ENCODE measurements at regions not wholly inside any gene's neighbourhood (a gene's known extent, or its start where the extent isn't known, plus 50 kb on each side); places are given as distances from the start of the nearest gene placed in this dataset.

DNA sequence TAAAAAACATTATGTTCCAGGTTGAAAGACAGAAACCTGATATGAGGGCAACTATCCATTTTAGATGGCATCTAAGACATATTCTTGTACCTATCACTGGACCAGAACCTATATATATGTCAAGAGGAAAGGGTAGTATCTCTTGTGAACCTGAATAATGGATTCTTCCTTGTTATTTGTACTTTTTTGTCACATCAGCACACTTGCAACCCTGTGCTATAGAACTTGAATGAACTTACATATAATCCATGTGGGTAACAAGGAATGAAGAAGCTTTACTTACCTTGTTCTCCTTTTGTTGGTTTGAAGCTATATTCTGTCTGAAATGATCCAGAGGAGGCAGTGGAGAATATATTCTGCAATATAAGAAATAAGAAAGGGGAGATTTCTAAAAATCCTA is 483.7 kb upstream of the ATXN8OS start (continued):
- TF ChIP-seq, protein P1, sequence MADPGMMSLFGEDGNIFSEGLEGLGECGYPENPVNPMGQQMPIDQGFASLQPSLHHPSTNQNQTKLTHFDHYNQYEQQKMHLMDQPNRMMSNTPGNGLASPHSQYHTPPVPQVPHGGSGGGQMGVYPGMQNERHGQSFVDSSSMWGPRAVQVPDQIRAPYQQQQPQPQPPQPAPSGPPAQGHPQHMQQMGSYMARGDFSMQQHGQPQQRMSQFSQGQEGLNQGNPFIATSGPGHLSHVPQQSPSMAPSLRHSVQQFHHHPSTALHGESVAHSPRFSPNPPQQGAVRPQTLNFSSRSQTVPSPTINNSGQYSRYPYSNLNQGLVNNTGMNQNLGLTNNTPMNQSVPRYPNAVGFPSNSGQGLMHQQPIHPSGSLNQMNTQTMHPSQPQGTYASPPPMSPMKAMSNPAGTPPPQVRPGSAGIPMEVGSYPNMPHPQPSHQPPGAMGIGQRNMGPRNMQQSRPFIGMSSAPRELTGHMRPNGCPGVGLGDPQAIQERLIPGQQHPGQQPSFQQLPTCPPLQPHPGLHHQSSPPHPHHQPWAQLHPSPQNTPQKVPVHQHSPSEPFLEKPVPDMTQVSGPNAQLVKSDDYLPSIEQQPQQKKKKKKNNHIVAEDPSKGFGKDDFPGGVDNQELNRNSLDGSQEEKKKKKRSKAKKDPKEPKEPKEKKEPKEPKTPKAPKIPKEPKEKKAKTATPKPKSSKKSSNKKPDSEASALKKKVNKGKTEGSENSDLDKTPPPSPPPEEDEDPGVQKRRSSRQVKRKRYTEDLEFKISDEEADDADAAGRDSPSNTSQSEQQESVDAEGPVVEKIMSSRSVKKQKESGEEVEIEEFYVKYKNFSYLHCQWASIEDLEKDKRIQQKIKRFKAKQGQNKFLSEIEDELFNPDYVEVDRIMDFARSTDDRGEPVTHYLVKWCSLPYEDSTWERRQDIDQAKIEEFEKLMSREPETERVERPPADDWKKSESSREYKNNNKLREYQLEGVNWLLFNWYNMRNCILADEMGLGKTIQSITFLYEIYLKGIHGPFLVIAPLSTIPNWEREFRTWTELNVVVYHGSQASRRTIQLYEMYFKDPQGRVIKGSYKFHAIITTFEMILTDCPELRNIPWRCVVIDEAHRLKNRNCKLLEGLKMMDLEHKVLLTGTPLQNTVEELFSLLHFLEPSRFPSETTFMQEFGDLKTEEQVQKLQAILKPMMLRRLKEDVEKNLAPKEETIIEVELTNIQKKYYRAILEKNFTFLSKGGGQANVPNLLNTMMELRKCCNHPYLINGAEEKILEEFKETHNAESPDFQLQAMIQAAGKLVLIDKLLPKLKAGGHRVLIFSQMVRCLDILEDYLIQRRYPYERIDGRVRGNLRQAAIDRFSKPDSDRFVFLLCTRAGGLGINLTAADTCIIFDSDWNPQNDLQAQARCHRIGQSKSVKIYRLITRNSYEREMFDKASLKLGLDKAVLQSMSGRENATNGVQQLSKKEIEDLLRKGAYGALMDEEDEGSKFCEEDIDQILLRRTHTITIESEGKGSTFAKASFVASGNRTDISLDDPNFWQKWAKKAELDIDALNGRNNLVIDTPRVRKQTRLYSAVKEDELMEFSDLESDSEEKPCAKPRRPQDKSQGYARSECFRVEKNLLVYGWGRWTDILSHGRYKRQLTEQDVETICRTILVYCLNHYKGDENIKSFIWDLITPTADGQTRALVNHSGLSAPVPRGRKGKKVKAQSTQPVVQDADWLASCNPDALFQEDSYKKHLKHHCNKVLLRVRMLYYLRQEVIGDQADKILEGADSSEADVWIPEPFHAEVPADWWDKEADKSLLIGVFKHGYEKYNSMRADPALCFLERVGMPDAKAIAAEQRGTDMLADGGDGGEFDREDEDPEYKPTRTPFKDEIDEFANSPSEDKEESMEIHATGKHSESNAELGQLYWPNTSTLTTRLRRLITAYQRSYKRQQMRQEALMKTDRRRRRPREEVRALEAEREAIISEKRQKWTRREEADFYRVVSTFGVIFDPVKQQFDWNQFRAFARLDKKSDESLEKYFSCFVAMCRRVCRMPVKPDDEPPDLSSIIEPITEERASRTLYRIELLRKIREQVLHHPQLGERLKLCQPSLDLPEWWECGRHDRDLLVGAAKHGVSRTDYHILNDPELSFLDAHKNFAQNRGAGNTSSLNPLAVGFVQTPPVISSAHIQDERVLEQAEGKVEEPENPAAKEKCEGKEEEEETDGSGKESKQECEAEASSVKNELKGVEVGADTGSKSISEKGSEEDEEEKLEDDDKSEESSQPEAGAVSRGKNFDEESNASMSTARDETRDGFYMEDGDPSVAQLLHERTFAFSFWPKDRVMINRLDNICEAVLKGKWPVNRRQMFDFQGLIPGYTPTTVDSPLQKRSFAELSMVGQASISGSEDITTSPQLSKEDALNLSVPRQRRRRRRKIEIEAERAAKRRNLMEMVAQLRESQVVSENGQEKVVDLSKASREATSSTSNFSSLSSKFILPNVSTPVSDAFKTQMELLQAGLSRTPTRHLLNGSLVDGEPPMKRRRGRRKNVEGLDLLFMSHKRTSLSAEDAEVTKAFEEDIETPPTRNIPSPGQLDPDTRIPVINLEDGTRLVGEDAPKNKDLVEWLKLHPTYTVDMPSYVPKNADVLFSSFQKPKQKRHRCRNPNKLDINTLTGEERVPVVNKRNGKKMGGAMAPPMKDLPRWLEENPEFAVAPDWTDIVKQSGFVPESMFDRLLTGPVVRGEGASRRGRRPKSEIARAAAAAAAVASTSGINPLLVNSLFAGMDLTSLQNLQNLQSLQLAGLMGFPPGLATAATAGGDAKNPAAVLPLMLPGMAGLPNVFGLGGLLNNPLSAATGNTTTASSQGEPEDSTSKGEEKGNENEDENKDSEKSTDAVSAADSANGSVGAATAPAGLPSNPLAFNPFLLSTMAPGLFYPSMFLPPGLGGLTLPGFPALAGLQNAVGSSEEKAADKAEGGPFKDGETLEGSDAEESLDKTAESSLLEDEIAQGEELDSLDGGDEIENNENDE (IDR thresholded peaks at IDR 0.05; ENCODE audit: insufficient replicate concordance, low read length), result no peak
- TF ChIP-seq RFX5 (IDR thresholded peaks at IDR 0.05; ENCODE audit: borderline replicate concordance, low read depth, low read length), result no peak
- TF ChIP-seq RAD21 (IDR thresholded peaks at IDR 0.05 in 1 of 2, conservative IDR thresholded peaks at IDR 0.05 in 1 of 2; ENCODE audit: low read depth in 2 of 2, low read length in 2 of 2), result no peak
- no peak for TF ChIP-seq SIRT6 (IDR thresholded peaks at IDR 0.05; ENCODE audit: low read length)
- no peak for TF ChIP-seq ASH2L (IDR thresholded peaks at IDR 0.05; ENCODE audit: low read length)
- no peak for TF ChIP-seq EP300 (IDR thresholded peaks at IDR 0.05; ENCODE audit: borderline replicate concordance in 1 of 2, low read depth in 2 of 2, low read length in 2 of 2)
- no peak for TF ChIP-seq YY1 (IDR thresholded peaks at IDR 0.05; ENCODE audit: low read depth, low read length)

All from H1 (cell line).